GM23338 (cell line): ENCODE measurements at regions not wholly inside any gene's neighbourhood (a gene's known extent, or its start where the extent isn't known, plus 50 kb on each side); places are given as distances from the start of the nearest gene placed in this dataset.
A peak's percentile ranks its signal among the peaks of the same experiment; 100 is the strongest.

Experiments
- ATAC-seq: fragments of 200-7000 bp; cut with Tn5 transposase; 3 replicates; pipeline ENCODE4 v1.9.1; 2020
- DNase-seq: peaks from one replicate; pipeline ENCODE4 v3.0.0-alpha.2; 2015; ENCODE audit warnings: low spot score
- H2AFZ ChIP-seq: fragments of 200-600 bp; sonication (generic); 2 replicates; pipeline ENCODE4 v1.8.0; 2016; ENCODE audit warnings: antibody characterized with exemption, mild to moderate bottlenecking, moderate library complexity
- H3F3A ChIP-seq: fragments of 200-600 bp; sonication (generic); replicated peaks from 2 replicates; pipeline ENCODE4 v1.8.0; 2017; ENCODE audit warnings: antibody characterized with exemption, mixed run types, low read depth
- H3K27ac ChIP-seq: fragments of 200-600 bp; sonication (generic); 2 replicates; pipeline ENCODE4 v1.6.1; 2016; ENCODE audit warnings: low read depth
- H3K27me3 ChIP-seq: fragments of 200-600 bp; sonication (generic); 2 replicates; pipeline ENCODE4 v1.8.0; 2016; ENCODE audit warnings: mild to moderate bottlenecking, mixed run types, moderate library complexity; ENCODE audit not compliant: insufficient read depth
- H3K36me3 ChIP-seq: fragments of 200-600 bp; sonication (generic); 2 replicates; pipeline ENCODE4 v1.8.0; 2016; ENCODE audit warnings: mild to moderate bottlenecking; ENCODE audit not compliant: insufficient read depth
- H3K4me1 ChIP-seq: fragments of 200-600 bp; sonication (generic); 2 replicates; pipeline ENCODE4 v1.8.0; 2016; ENCODE audit warnings: mild to moderate bottlenecking, moderate library complexity; ENCODE audit not compliant: insufficient read depth
- H3K4me2 ChIP-seq: fragments of 200-600 bp; sonication (generic); 2 replicates; pipeline ENCODE4 v1.7.1; 2017; ENCODE audit warnings: mixed run types
- H3K4me3 ChIP-seq: fragments of 200-600 bp; sonication (generic); 2 replicates; pipeline ENCODE4 v1.6.1; 2016; ENCODE audit warnings: mixed run types
- H3K79me2 ChIP-seq: fragments of 200-600 bp; sonication (generic); replicated peaks from 2 replicates; pipeline ENCODE4 v1.8.0; 2017; ENCODE audit warnings: mild to moderate bottlenecking; ENCODE audit not compliant: insufficient read depth
- H3K9me2 ChIP-seq: fragments of 200-600 bp; sonication (generic); 2 replicates; pipeline ENCODE4 v1.8.0; 2017; ENCODE audit not compliant: insufficient read depth
- H4K20me1 ChIP-seq: fragments of 200-600 bp; sonication (generic); replicated peaks from 2 replicates; pipeline ENCODE4 v1.8.0; 2017; ENCODE audit warnings: mild to moderate bottlenecking; ENCODE audit not compliant: insufficient read depth
- H3K27ac Mint-ChIP-seq: 2 replicates; pipeline ENCODE4 v1.8.0; 2020; ENCODE audit warnings: inconsistent platforms, mild to moderate bottlenecking, moderate library complexity, mixed read lengths
- H3K27me3 Mint-ChIP-seq: 3 replicates; pipeline ENCODE4 v1.8.0; 2022; ENCODE audit warnings: low read depth, mild to moderate bottlenecking, moderate library complexity, mixed read lengths, inconsistent platforms; ENCODE audit not compliant: insufficient read depth, poor library complexity
- H3K36me3 Mint-ChIP-seq: 3 replicates; pipeline ENCODE4 v1.8.0; 2021; ENCODE audit warnings: low read depth, mild to moderate bottlenecking, inconsistent platforms, moderate library complexity, mixed read lengths
- H3K4me1 Mint-ChIP-seq: 3 replicates; pipeline ENCODE4 v1.8.0; 2020; ENCODE audit warnings: mild to moderate bottlenecking, inconsistent platforms, mixed read lengths
- H3K4me3 Mint-ChIP-seq: 3 replicates; pipeline ENCODE4 v1.8.0; 2021; ENCODE audit warnings: moderate library complexity, mild to moderate bottlenecking, inconsistent platforms, mixed read lengths
- H3K9me3 Mint-ChIP-seq: 3 replicates; pipeline ENCODE4 v1.8.0; 2020; ENCODE audit warnings: moderate library complexity, mild to moderate bottlenecking, inconsistent platforms, mixed read lengths
- CREB1 ChIP-seq: fragments of 250-450 bp; sonication (Bioruptor Pico); IDR thresholded peaks from 2 replicates; pipeline ENCODE4 v1.5.0; 2020; ENCODE audit warnings: low read depth, mild to moderate bottlenecking, moderate library complexity
- ETS1 ChIP-seq: IDR thresholded peaks from 2 replicates; pipeline ENCODE4 v1.6.1; 2016; ENCODE audit warnings: antibody characterized with exemption
- EZH2 ChIP-seq: fragments of 200-600 bp; sonication (generic); IDR thresholded peaks from one replicate; pipeline ENCODE4 v1.8.0; 2017; ENCODE audit warnings: antibody characterized with exemption, mild to moderate bottlenecking, low read depth; ENCODE audit not compliant: unreplicated experiment
- EZH2phosphoT487 ChIP-seq: fragments of 200-600 bp; sonication (generic); IDR thresholded peaks from one replicate; pipeline ENCODE4 v1.8.1; 2018; ENCODE audit warnings: antibody characterized with exemption; ENCODE audit not compliant: unreplicated experiment
- JUNB ChIP-seq: IDR thresholded peaks from one replicate; pipeline ENCODE4 v1.6.1; 2016; ENCODE audit warnings: antibody characterized with exemption; ENCODE audit not compliant: unreplicated experiment
- NANOG ChIP-seq: IDR thresholded peaks from 2 replicates; pipeline ENCODE4 v1.6.1; 2016; ENCODE audit warnings: antibody characterized with exemption, borderline replicate concordance
- POLR2AphosphoS5 ChIP-seq: IDR thresholded peaks from 2 replicates; pipeline ENCODE4 v1.6.1; 2016; ENCODE audit warnings: antibody characterized with exemption, low read depth
- REST ChIP-seq: IDR thresholded peaks from one replicate; pipeline ENCODE4 v1.6.1; 2018; ENCODE audit warnings: antibody characterized with exemption; ENCODE audit not compliant: unreplicated experiment
- STAT1 ChIP-seq: IDR thresholded peaks from one replicate; pipeline ENCODE4 v1.6.1; 2016; ENCODE audit warnings: antibody characterized with exemption; ENCODE audit not compliant: unreplicated experiment
- ZNF114 ChIP-seq: fragments of 250-450 bp; sonication (Bioruptor Pico); IDR thresholded peaks from 2 replicates; pipeline ENCODE4 v1.5.0; 2020; ENCODE audit warnings: mild to moderate bottlenecking, moderate library complexity
- ZNF331 ChIP-seq: fragments of 250-450 bp; sonication (Bioruptor Pico); IDR thresholded peaks from 2 replicates; pipeline ENCODE4 v1.5.0; 2020; ENCODE audit warnings: low read depth, mild to moderate bottlenecking, moderate library complexity
- ZNF462 ChIP-seq: fragments of 250-450 bp; sonication (Bioruptor Pico); IDR thresholded peaks from 2 replicates; pipeline ENCODE4 v1.5.0; 2020; ENCODE audit warnings: mild to moderate bottlenecking, moderate library complexity
- TF ChIP-seq, protein P1 (sequence below), 2 experiments: fragments of 200-600 bp in 1 of 2; sonication (generic) in 1 of 2; conservative IDR thresholded peaks; 2 replicates each; pipeline versions ENCODE4 v1.5.1 to v1.6.1; 2016 to 2017; ENCODE audit warnings: antibody characterized with exemption in 2 of 2, low read depth in 2 of 2, mild to moderate bottlenecking in 2 of 2, moderate library complexity in 1 of 2

GRCh38 chr18:44594799-44595467, 85.8 kb upstream of the SETBP1 start:
- Histone ChIP-seq H4K20me1 (no peaks in the 10 kb centered on the region), H3K4me2 (no peak overlapping the region), H3K4me1 (no peaks in the 10 kb centered on the region; the same call in 1 of the 2 replicates), H3K27me3 (no peaks in the 10 kb centered on the region), H3K27ac (no peak overlapping the region), H3K79me2 (no peaks in the 10 kb centered on the region), H3K36me3 (no peaks in the 10 kb centered on the region), H3K9me2 (peaks cover 9% of the 10 kb centered on the region; the same call in 1 of the 2 replicates), H3F3A (no peaks in the 10 kb centered on the region), H2AFZ (no peak overlapping the region), H3K4me3 (no peak overlapping the region)
- ATAC-seq = no peak
- H3K4me3 Mint-ChIP-seq = no peak overlapping the region
- DNase-seq = peak; percentile 41
- peaks cover 14% of the 10 kb centered on the region for H3K4me1 Mint-ChIP-seq
- H3K36me3 Mint-ChIP-seq = no peaks in the 10 kb centered on the region
- no peaks in the 10 kb centered on the region for H3K9me3 Mint-ChIP-seq
- H3K27ac Mint-ChIP-seq = no peak overlapping the region
- H3K27me3 Mint-ChIP-seq = no peaks in the 10 kb centered on the region
- TF ChIP-seq CREB1 (CRISPR knock-in tag) (no peak), ZNF331 (no peak), JUNB (no peak), ZNF114 (CRISPR knock-in tag) (no peak), ETS1 (no peak), STAT1 (no peak), NANOG (no peak), POLR2AphosphoS5 (no peak), ZNF462 (no peak), EZH2phosphoT487 (no peak), EZH2 (no peak), REST (no peak)
- TF ChIP-seq, protein P1, sequence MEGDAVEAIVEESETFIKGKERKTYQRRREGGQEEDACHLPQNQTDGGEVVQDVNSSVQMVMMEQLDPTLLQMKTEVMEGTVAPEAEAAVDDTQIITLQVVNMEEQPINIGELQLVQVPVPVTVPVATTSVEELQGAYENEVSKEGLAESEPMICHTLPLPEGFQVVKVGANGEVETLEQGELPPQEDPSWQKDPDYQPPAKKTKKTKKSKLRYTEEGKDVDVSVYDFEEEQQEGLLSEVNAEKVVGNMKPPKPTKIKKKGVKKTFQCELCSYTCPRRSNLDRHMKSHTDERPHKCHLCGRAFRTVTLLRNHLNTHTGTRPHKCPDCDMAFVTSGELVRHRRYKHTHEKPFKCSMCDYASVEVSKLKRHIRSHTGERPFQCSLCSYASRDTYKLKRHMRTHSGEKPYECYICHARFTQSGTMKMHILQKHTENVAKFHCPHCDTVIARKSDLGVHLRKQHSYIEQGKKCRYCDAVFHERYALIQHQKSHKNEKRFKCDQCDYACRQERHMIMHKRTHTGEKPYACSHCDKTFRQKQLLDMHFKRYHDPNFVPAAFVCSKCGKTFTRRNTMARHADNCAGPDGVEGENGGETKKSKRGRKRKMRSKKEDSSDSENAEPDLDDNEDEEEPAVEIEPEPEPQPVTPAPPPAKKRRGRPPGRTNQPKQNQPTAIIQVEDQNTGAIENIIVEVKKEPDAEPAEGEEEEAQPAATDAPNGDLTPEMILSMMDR (conservative IDR thresholded peaks at IDR 0.05; ENCODE audit: low read depth in 2 of 2) = no peak
